IMR-90 (cell line): ENCODE measurements at regions not wholly inside any gene's neighbourhood (a gene's known extent, or its start where the extent isn't known, plus 50 kb on each side); places are given as distances from the start of the nearest gene placed in this dataset.

ENCODE experiments used
- CHD1 ChIP-seq: IDR thresholded peaks from 2 replicates; pipeline ENCODE4 v1.6.1; 2012; ENCODE audit warnings: low read depth, low read length, improper control_type of control experiment
- CTCF ChIP-seq: conservative IDR thresholded peaks from 2 replicates; pipeline ENCODE4 v1.5.1; 2012; ENCODE audit warnings: mild to moderate bottlenecking, low read depth, low read length, improper control_type of control experiment
- MAFK ChIP-seq: IDR thresholded peaks from 2 replicates; pipeline ENCODE4 v1.6.1; 2012; ENCODE audit warnings: low read depth, low read length, improper control_type of control experiment
- MAZ ChIP-seq: IDR thresholded peaks from 2 replicates; pipeline ENCODE4 v1.6.1; 2012; ENCODE audit warnings: low read depth, mild to moderate bottlenecking, low read length, improper control_type of control experiment, moderate library complexity, borderline replicate concordance
- MXI1 ChIP-seq: IDR thresholded peaks from 2 replicates; pipeline ENCODE4 v1.6.1; 2012; ENCODE audit warnings: low read depth, mild to moderate bottlenecking, low read length, moderate library complexity, borderline replicate concordance
- POLR2A ChIP-seq: IDR thresholded peaks from 2 replicates; pipeline ENCODE4 v1.6.1; 2012; ENCODE audit warnings: mild to moderate bottlenecking, low read depth, low read length
- RCOR1 ChIP-seq: IDR thresholded peaks from 2 replicates; pipeline ENCODE4 v1.6.1; 2012; ENCODE audit warnings: mild to moderate bottlenecking, low read length, improper control_type of control experiment; ENCODE audit not compliant: insufficient replicate concordance
- RFX5 ChIP-seq: IDR thresholded peaks from 2 replicates; pipeline ENCODE4 v1.8.0; 2012; ENCODE audit warnings: low read depth, mild to moderate bottlenecking, low read length, moderate library complexity
- SMC3 ChIP-seq: fragments of 150-350 bp; IDR thresholded peaks from 2 replicates; pipeline ENCODE4 v1.6.1; 2016; ENCODE audit warnings: low read depth, mild to moderate bottlenecking, antibody characterized with exemption, low read length, moderate library complexity

- TF ChIP-seq POLR2A = no peak
- no peak for TF ChIP-seq CTCF
- peak; percentile 100 for TF ChIP-seq MAFK
- no peak for TF ChIP-seq RFX5
- no peak for TF ChIP-seq RCOR1
- no peak for TF ChIP-seq CHD1
- TF ChIP-seq SMC3 = no peak
- no peak for TF ChIP-seq MAZ
- no peak for TF ChIP-seq MXI1
These were observed 917.8 kb upstream of the SLC39A10 start for GRCh38 chr2:194739217-194739616.
